Uterus (tissue), 3 donors: ENCODE measurements at regions not wholly inside any gene's neighbourhood (a gene's known extent, or its start where the extent isn't known, plus 50 kb on each side); places are given as distances from the start of the nearest gene placed in this dataset.
A peak's percentile ranks its signal among the peaks of the same experiment; 100 is the strongest.

Experiments used
- DNase-seq, 2 donors: peaks; one replicate each; pipeline ENCODE4 v3.0.0-alpha.2; 2019 to 2020
- H3K27ac ChIP-seq, 2 donors: fragments of 200-600 bp; sonication (generic); 1 replicate in 1 of 2; 2 replicates in 1 of 2; pipeline ENCODE4 v1.5.1; 2016 to 2018
- H3K27me3 ChIP-seq, 2 donors: fragments of 200-600 bp; sonication (generic); one replicate each; pipeline ENCODE4 v1.5.1; 2018 to 2019; ENCODE audit warnings: control low read depth in 1 of 2
- H3K36me3 ChIP-seq, 2 donors: fragments of 200-600 bp; sonication (generic); one replicate each; pipeline ENCODE4 v1.5.1; 2019; ENCODE audit warnings: control low read depth in 1 of 2
- H3K4me1 ChIP-seq, 2 donors: fragments of 200-600 bp; sonication (generic); one replicate each; pipeline ENCODE4 v1.5.1; 2018 to 2019; ENCODE audit warnings: control low read depth in 1 of 2
- H3K4me3 ChIP-seq, 2 donors: fragments of 200-600 bp; sonication (generic); 1 replicate in 1 of 2; 2 replicates in 1 of 2; pipeline ENCODE4 v1.5.1; 2018 to 2019; ENCODE audit warnings: mild to moderate bottlenecking in 1 of 2
- H3K9me3 ChIP-seq, 2 donors: fragments of 200-600 bp; sonication (generic); one replicate each; pipeline ENCODE4 v1.5.1; 2019; ENCODE audit warnings: control low read depth in 1 of 2
- POLR2A ChIP-seq, 2 donors: fragments of 450-650 bp; IDR thresholded peaks; one replicate each; pipeline ENCODE4 v1.6.1; 2016; ENCODE audit warnings: antibody characterized with exemption in 2 of 2, mild to moderate bottlenecking in 1 of 2, moderate library complexity in 1 of 2
- intact Hi-C: fragments of 100-400 bp; cut with DNase I; formaldehyde crosslinking; loops from one replicate; pipeline ENCODE4 v1.15.1; 2023; ENCODE audit warnings: low total_unique reads
- TF ChIP-seq, protein P1 (sequence below), 4 experiments: fragments of 200-600 bp in 2 of 4; fragments of 450-650 bp in 2 of 4; sonication (generic) in 2 of 4; IDR thresholded peaks; one replicate each; pipeline ENCODE4 v1.5.1; 2016 to 2019; ENCODE audit warnings: antibody characterized with exemption in 4 of 4, mild to moderate bottlenecking in 2 of 4, moderate library complexity in 1 of 4
- donor health status: DM: yes; HTN: yes; CAD: no.

DNA sequence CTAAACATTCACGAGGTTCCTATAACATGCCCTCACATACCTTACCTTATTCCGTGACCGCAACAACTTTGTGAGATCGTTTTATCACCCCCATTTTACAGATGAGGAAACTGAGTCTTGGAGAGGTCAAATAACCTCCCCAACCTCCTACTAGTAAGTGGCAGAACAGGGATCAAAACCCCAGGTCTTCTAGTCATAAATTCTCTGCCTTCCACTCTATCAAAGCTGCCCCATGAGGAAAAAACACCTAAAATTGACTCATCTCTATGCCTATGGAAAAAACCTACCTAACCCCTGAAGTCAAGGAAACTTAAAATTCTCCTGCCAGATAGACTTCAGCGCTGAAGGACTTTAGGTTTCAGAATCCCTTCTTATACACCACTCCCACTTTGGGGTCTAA is 69.5 kb upstream of the ERRFI1 start:
- H3K4me3 ChIP-seq: no peak overlapping the region
- no peaks in the 10 kb centered on the region for H3K9me3 ChIP-seq
- intact Hi-C loops: no loop called here
- H3K27ac ChIP-seq: peak overlapping the region; percentile 86 to 90
- no peak for DNase-seq
- TF ChIP-seq, protein P1, sequence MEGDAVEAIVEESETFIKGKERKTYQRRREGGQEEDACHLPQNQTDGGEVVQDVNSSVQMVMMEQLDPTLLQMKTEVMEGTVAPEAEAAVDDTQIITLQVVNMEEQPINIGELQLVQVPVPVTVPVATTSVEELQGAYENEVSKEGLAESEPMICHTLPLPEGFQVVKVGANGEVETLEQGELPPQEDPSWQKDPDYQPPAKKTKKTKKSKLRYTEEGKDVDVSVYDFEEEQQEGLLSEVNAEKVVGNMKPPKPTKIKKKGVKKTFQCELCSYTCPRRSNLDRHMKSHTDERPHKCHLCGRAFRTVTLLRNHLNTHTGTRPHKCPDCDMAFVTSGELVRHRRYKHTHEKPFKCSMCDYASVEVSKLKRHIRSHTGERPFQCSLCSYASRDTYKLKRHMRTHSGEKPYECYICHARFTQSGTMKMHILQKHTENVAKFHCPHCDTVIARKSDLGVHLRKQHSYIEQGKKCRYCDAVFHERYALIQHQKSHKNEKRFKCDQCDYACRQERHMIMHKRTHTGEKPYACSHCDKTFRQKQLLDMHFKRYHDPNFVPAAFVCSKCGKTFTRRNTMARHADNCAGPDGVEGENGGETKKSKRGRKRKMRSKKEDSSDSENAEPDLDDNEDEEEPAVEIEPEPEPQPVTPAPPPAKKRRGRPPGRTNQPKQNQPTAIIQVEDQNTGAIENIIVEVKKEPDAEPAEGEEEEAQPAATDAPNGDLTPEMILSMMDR (IDR thresholded peaks at IDR 0.05): no peak
- TF ChIP-seq POLR2A (IDR thresholded peaks at IDR 0.05): no peak
- peaks cover 5 to 6% of the 10 kb centered on the region in 2 donors for H3K4me1 ChIP-seq
- H3K27me3 ChIP-seq: no peaks in the 10 kb centered on the region
- H3K36me3 ChIP-seq: no peaks in the 10 kb centered on the region

DNA sequence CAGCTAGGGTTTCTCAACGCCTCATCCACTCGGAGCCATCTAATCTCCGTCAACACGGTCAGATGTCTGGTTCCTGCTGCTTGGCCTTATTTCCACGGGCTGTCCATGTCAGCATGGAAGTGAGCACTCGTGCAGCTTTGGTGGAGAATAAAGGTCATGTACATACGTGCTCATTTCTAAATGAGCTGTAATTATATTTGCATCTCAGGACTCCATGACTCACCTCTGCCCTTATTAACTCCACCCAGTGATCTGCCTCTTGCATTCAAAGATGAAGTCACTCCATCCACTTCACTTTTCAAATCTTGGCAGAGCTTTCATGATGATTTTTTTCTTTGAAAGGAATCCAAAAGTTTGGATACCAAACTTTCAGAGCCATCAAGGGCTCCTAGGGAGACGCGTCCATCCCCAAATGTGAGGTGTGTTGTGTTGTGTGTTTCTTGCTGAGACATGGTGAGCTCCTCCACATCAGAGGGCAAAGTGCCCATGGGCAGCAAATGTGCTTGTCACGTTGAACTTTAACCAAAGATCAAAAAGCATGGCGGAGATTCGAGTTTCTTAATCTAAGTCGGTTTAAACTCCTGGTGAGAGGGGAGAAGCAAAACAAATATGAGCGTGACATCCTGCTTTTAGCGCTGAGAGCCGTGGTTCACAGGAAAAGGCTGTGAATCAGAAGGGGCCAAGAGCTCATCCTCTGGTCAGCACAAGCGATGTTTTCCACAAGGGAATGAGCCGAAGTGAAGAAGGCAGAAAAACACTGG is 68.6 kb upstream of the ERRFI1 start:
- Histone ChIP-seq H3K36me3 (no peaks in the 10 kb centered on the region), H3K27ac (no peak overlapping the region), H3K4me1 (peaks cover 5 to 6% of the 10 kb centered on the region in 2 donors), H3K4me3 (no peak overlapping the region), H3K9me3 (no peaks in the 10 kb centered on the region), H3K27me3 (no peaks in the 10 kb centered on the region)
- TF ChIP-seq, protein P1 (IDR thresholded peaks at IDR 0.05): no peak
- no peak for TF ChIP-seq POLR2A (IDR thresholded peaks at IDR 0.05)
- DNase-seq: no peak
- intact Hi-C loops: no loop called here

DNA sequence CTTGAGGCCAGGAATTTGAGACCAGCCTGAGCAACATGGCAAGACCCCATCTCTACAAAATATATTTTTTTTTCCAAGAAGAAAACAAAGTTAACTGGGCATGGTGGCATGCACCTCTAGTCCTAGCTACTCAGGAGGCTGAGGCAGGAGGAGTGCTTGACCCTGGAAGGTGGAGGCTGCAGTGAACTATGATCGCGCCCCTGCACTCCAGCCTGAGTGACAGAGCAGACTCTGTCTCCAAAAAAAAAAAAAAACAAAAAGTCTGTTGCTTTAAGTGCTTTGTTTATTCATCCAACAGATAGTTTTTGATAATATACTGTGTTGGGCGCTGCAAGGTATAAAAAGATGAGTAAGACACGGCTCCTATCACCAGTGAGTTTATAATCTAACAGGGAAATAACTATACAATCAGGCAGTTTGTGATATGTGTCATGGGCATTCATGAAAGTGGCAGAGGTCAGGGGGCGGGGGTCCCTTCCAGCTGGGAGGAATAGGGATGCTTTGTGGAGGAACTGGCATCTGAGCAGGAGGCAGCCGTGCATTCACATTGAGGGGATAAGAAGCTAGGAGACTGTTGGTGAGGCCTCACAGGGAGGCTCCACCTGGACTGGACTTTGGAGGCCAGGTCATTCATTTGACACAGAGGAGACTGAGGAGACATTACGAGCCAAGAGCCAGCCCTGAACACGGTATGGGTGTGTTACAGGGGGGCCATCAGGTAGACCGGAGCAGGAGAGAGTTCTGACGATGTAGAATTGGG is 67.3 kb upstream of the ERRFI1 start:
- no peak for TF ChIP-seq POLR2A (IDR thresholded peaks at IDR 0.05)
- TF ChIP-seq, protein P1 (IDR thresholded peaks at IDR 0.05): no peak
- no peaks in the 10 kb centered on the region for H3K27me3 ChIP-seq
- no peak overlapping the region for H3K4me3 ChIP-seq
- no peak for DNase-seq
- intact Hi-C loops: no loop called here
- peaks cover 5% of the 10 kb centered on the region in 2 donors for H3K4me1 ChIP-seq
- no peaks in the 10 kb centered on the region for H3K36me3 ChIP-seq
- H3K9me3 ChIP-seq: no peaks in the 10 kb centered on the region
- no peak overlapping the region for H3K27ac ChIP-seq

DNA sequence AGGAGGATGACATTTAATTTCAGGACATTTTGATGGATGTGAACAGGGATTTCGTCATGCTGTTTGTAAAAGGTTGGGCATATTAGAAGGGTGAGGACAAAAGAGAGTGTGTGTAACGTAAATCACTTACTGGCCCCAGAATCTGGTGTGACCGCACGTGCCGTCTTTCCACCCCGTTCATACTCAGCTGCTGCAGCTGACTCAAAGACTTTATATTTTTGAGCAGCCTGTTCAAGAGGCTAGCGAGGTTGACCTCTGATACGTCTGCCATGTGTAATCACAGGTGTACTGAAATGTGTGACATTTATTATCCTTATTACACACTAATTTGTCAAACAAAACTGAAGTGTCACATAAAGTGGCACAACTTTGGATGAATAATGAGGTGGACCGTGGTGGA is 66.5 kb upstream of the ERRFI1 start:
- Histone ChIP-seq H3K27me3 (no peaks in the 10 kb centered on the region), H3K4me3 (no peak overlapping the region), H3K9me3 (no peaks in the 10 kb centered on the region), H3K27ac (no peak overlapping the region), H3K4me1 (peaks cover 0 to 5% of the 10 kb centered on the region in 2 donors), H3K36me3 (no peaks in the 10 kb centered on the region)
- intact Hi-C loops: no loop called here
- TF ChIP-seq POLR2A (IDR thresholded peaks at IDR 0.05): no peak
- TF ChIP-seq, protein P1 (IDR thresholded peaks at IDR 0.05): no peak
- DNase-seq: no peak

DNA sequence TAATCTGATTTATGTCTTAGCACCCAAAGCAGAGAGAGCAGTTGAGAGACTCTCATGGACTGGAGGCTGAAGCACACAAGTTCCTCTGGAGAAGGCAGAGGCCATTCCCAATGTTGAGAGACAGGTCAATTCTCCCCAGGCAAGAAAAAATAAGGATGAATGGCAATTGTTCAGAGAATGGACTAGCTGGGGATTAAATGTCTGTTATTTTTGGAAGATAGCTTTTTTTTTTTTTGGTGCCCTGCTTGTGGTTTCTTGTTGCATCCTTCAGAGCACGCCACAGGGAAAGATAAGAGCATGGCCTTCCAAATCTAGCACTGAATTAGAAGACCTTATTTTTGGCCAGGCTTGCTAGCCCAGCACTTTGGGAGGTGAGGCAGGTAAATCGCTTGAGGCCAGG is 65.6 kb upstream of the ERRFI1 start:
- Histone ChIP-seq H3K4me3 (no peak overlapping the region), H3K4me1 (no peaks in the 10 kb centered on the region), H3K9me3 (no peaks in the 10 kb centered on the region), H3K27me3 (no peaks in the 10 kb centered on the region), H3K36me3 (no peaks in the 10 kb centered on the region), H3K27ac (no peak overlapping the region)
- intact Hi-C loops: no loop called here
- TF ChIP-seq POLR2A (IDR thresholded peaks at IDR 0.05): no peak
- TF ChIP-seq, protein P1 (IDR thresholded peaks at IDR 0.05): no peak
- DNase-seq: no peak
